ENCODE measurements at regions not wholly inside any gene's neighbourhood (a gene's known extent, or its start where the extent isn't known, plus 50 kb on each side); places are given as distances from the start of the nearest gene placed in this dataset.

- intact Hi-C loops (cut with micrococcal nuclease): no loop called here
- Histone ChIP-seq H3K27ac (ENCODE audit: low read length in 2 of 2) (no peak overlapping the region), H3K79me2 (ENCODE audit: control insufficient read depth, insufficient read depth, low read length) (no peaks in the 10 kb centered on the region), H3K4me2 (replicated peaks; ENCODE audit: low read depth, low read length, poor library complexity, severe bottlenecking) (no peak overlapping the region), H4K20me1 (ENCODE audit: control insufficient read depth, insufficient read depth, low read length, poor library complexity, severe bottlenecking) (no peaks in the 10 kb centered on the region), H3K27me3 (replicated peaks in 1 of 4; ENCODE audit: control extremely low read depth in 1 of 4, control insufficient read depth in 3 of 4, insufficient read depth in 4 of 4, low read length in 3 of 4) (peaks cover 0 to 4% (median under 1%) of the 10 kb centered on the region in 4 experiments), H3K9ac (ENCODE audit: low read length) (no peak overlapping the region), H3K4me3 (ENCODE audit: control extremely low read depth in 1 of 5, extremely low read depth in 1 of 5, insufficient read depth in 1 of 5, low read depth in 2 of 5, low read length in 4 of 5) (no peak overlapping the region), H2AFZ (ENCODE audit: insufficient read depth, low read depth, low read length, poor library complexity, severe bottlenecking) (no peak overlapping the region), H3K36me3 (replicated peaks in 1 of 2; ENCODE audit: control extremely low read depth in 1 of 2, control insufficient read depth in 1 of 2, extremely low read depth in 1 of 2, insufficient read depth in 2 of 2, low read length in 1 of 2) (no peaks in the 10 kb centered on the region), H3K9me3 (ENCODE audit: control extremely low read depth in 1 of 3, control insufficient read depth in 2 of 3, insufficient read depth in 1 of 3, low read length in 2 of 3) (peaks cover 0 to 5% (median 0%) of the 10 kb centered on the region in 3 donors), H3K4me1 (ENCODE audit: control insufficient read depth in 2 of 2, insufficient read depth in 2 of 2, low read length in 2 of 2) (no peaks in the 10 kb centered on the region)
- Mint-ChIP-seq H3K9me3 (ENCODE audit: insufficient read depth) (no peaks in the 10 kb centered on the region), H3K4me1 (no peaks in the 10 kb centered on the region), H3K4me3 (no peak overlapping the region), H3K27ac (no peak overlapping the region), H3K27me3 (peaks cover 18% of the 10 kb centered on the region)
- DNase-seq (no peak), ATAC-seq (ENCODE audit: low read depth) (no peak)
- WGBS (ENCODE audit: insufficient coverage): 92% methylated on average over 13 of the region's 16 CpGs
- ChIA-PET CTCF (interaction anchor here (1.0 kb wide), 1 partner anchor 26 kb away, joined by 3 read pairs; no protein-coding TSS in a partner anchor), POLR2A (no interaction called here)
- no peak for TF ChIP-seq CTCF (IDR thresholded peaks at IDR 0.05)
- no peak for TF ChIP-seq EZH2 (IDR thresholded peaks at IDR 0.05; ENCODE audit: borderline replicate concordance, insufficient read depth, low read depth, low read length, poor library complexity, severe bottlenecking)
Measured at GRCh38 chr17:56690441-56691291, 97.2 kb downstream of the NOG start.

GRCh38 chr17:56694825-56695224 lies 101.3 kb downstream of the NOG start:
- Mint-ChIP-seq H3K9me3 (ENCODE audit: insufficient read depth) (no peaks in the 10 kb centered on the region), H3K27me3 (peaks cover 5% of the 10 kb centered on the region), H3K27ac (no peak overlapping the region), H3K4me1 (no peaks in the 10 kb centered on the region), H3K4me3 (no peak overlapping the region)
- H3K4me1 ChIP-seq (ENCODE audit: control insufficient read depth in 2 of 2, insufficient read depth in 2 of 2, low read length in 2 of 2): no peaks in the 10 kb centered on the region
- DNase-seq (no peak), ATAC-seq (ENCODE audit: low read depth) (no peak)
- intact Hi-C loops (cut with micrococcal nuclease): no loop called here
- no peak overlapping the region for H3K4me3 ChIP-seq (ENCODE audit: control extremely low read depth in 1 of 5, extremely low read depth in 1 of 5, insufficient read depth in 1 of 5, low read depth in 2 of 5, low read length in 4 of 5)
- WGBS (ENCODE audit: insufficient coverage): no CpG with 5 or more reads among the region's 2 CpGs
- H2AFZ ChIP-seq (ENCODE audit: insufficient read depth, low read depth, low read length, poor library complexity, severe bottlenecking): no peak overlapping the region
- peaks cover 0 to 5% (median 0%) of the 10 kb centered on the region in 3 donors for H3K9me3 ChIP-seq (ENCODE audit: control extremely low read depth in 1 of 3, control insufficient read depth in 2 of 3, insufficient read depth in 1 of 3, low read length in 2 of 3)
- ChIA-PET POLR2A (no interaction called here), CTCF (interaction anchor here (1.0 kb wide), 1 partner anchor 22 kb away, joined by 3 read pairs; no protein-coding TSS in a partner anchor)
- H3K79me2 ChIP-seq (ENCODE audit: control insufficient read depth, insufficient read depth, low read length): no peaks in the 10 kb centered on the region
- no peak for TF ChIP-seq CTCF (IDR thresholded peaks at IDR 0.05)
- no peak for TF ChIP-seq EZH2 (IDR thresholded peaks at IDR 0.05; ENCODE audit: borderline replicate concordance, insufficient read depth, low read depth, low read length, poor library complexity, severe bottlenecking)
- H3K27me3 ChIP-seq (replicated peaks in 1 of 4; ENCODE audit: control extremely low read depth in 1 of 4, control insufficient read depth in 3 of 4, insufficient read depth in 4 of 4, low read length in 3 of 4): no peaks in the 10 kb centered on the region
- H3K9ac ChIP-seq (ENCODE audit: low read length): no peak overlapping the region
- H3K36me3 ChIP-seq (replicated peaks in 1 of 2; ENCODE audit: control extremely low read depth in 1 of 2, control insufficient read depth in 1 of 2, extremely low read depth in 1 of 2, insufficient read depth in 2 of 2, low read length in 1 of 2): no peaks in the 10 kb centered on the region
- no peak overlapping the region for H3K27ac ChIP-seq (ENCODE audit: low read length in 2 of 2)
- no peaks in the 10 kb centered on the region for H4K20me1 ChIP-seq (ENCODE audit: control insufficient read depth, insufficient read depth, low read length, poor library complexity, severe bottlenecking)
- no peak overlapping the region for H3K4me2 ChIP-seq (replicated peaks; ENCODE audit: low read depth, low read length, poor library complexity, severe bottlenecking)

All from B cell (primary cell).